Neural crest cell (in vitro differentiated cells): ENCODE measurements at regions not wholly inside any gene's neighbourhood (a gene's known extent, or its start where the extent isn't known, plus 50 kb on each side); places are given as distances from the start of the nearest gene placed in this dataset.

Experiments used
- DNase-seq: peaks from one replicate; pipeline ENCODE4 v3.0.0; 2021; ENCODE audit warnings: low read depth, mixed read lengths, low spot score
- H3K27ac Mint-ChIP-seq: one replicate; pipeline ENCODE4 v1.8.0; 2021; ENCODE audit warnings: mild to moderate bottlenecking, mixed read lengths; ENCODE audit not compliant: unreplicated experiment
- H3K27me3 Mint-ChIP-seq: 2 replicates; pipeline ENCODE4 v1.8.0; 2021; ENCODE audit warnings: low read depth, mild to moderate bottlenecking, mixed read lengths
- H3K36me3 Mint-ChIP-seq: 2 replicates; pipeline ENCODE4 v1.8.0; 2021; ENCODE audit warnings: low read depth, mild to moderate bottlenecking, mixed read lengths
- H3K4me1 Mint-ChIP-seq: 2 replicates; pipeline ENCODE4 v1.8.0; 2021; ENCODE audit warnings: mixed read lengths
- H3K4me3 Mint-ChIP-seq: one replicate; pipeline ENCODE4 v1.8.0; 2021; ENCODE audit warnings: mild to moderate bottlenecking, mixed read lengths
- H3K9me3 Mint-ChIP-seq: 2 replicates; pipeline ENCODE4 v1.8.0; 2021; ENCODE audit warnings: mixed read lengths
- CTCF ChIP-seq: fragments of 200-600 bp; sonication (generic); conservative IDR thresholded peaks from 2 replicates; pipeline ENCODE4 v1.5.0; 2021; ENCODE audit warnings: antibody characterized with exemption, mild to moderate bottlenecking

- no peaks in the 10 kb centered on the region for H3K4me1 Mint-ChIP-seq
- no peak overlapping the region for H3K4me3 Mint-ChIP-seq
- no peaks in the 10 kb centered on the region for H3K36me3 Mint-ChIP-seq
- TF ChIP-seq CTCF = no peak
- H3K27me3 Mint-ChIP-seq = no peaks in the 10 kb centered on the region
- H3K27ac Mint-ChIP-seq = no peak overlapping the region
- H3K9me3 Mint-ChIP-seq = peaks cover 7% of the 10 kb centered on the region
- no peak for DNase-seq
Measured at GRCh38 chr6:47380251-47380650, 70.5 kb upstream of the TNFRSF21 start.

- Mint-ChIP-seq H3K27me3 (no peaks in the 10 kb centered on the region), H3K36me3 (no peaks in the 10 kb centered on the region), H3K4me3 (no peak overlapping the region), H3K27ac (no peak overlapping the region), H3K9me3 (peaks cover 7% of the 10 kb centered on the region), H3K4me1 (no peaks in the 10 kb centered on the region)
- DNase-seq = no peak
- TF ChIP-seq CTCF = no peak
Measured at GRCh38 chr6:47381036-47381435, 71.3 kb upstream of the TNFRSF21 start.

GRCh38 chr6:47383360-47383759 is 73.7 kb upstream of the TNFRSF21 start:
- no peak for DNase-seq
- no peaks in the 10 kb centered on the region for H3K27me3 Mint-ChIP-seq
- peaks cover 13% of the 10 kb centered on the region for H3K9me3 Mint-ChIP-seq
- H3K4me3 Mint-ChIP-seq = no peak overlapping the region
- no peak for TF ChIP-seq CTCF
- no peaks in the 10 kb centered on the region for H3K4me1 Mint-ChIP-seq
- H3K36me3 Mint-ChIP-seq = peaks cover 3% of the 10 kb centered on the region
- no peak overlapping the region for H3K27ac Mint-ChIP-seq

GRCh38 chr6:47391675-47392074 is 82.0 kb upstream of the TNFRSF21 start:
- Mint-ChIP-seq H3K4me1 (no peaks in the 10 kb centered on the region), H3K4me3 (no peak overlapping the region), H3K27ac (no peak overlapping the region), H3K9me3 (peaks cover 10% of the 10 kb centered on the region), H3K36me3 (peaks cover 3% of the 10 kb centered on the region), H3K27me3 (no peaks in the 10 kb centered on the region)
- no peak for DNase-seq
- TF ChIP-seq CTCF = no peak

- no peaks in the 10 kb centered on the region for H3K27me3 Mint-ChIP-seq
- no peaks in the 10 kb centered on the region for H3K4me1 Mint-ChIP-seq
Measured at GRCh38 chr6:47392251-47392650, 82.5 kb upstream of the TNFRSF21 start.

More at GRCh38 chr6:47392251-47392650, 82.5 kb upstream of the TNFRSF21 start:
- DNase-seq = no peak
- TF ChIP-seq CTCF = no peak
- Mint-ChIP-seq H3K36me3 (peaks cover 3% of the 10 kb centered on the region), H3K27ac (no peak overlapping the region), H3K9me3 (peaks cover 6% of the 10 kb centered on the region), H3K4me3 (no peak overlapping the region)
